GM10266 (cell line): ENCODE measurements at regions not wholly inside any gene's neighbourhood (a gene's known extent, or its start where the extent isn't known, plus 50 kb on each side); places are given as distances from the start of the nearest gene placed in this dataset.
"Not testable (repeated sequence)": the region's sequence is repeated elsewhere in the genome, so short reads cannot be mapped to it uniquely, and the experiment has no call there.

ENCODE experiments used
- DNase-seq: peaks from one replicate; pipeline ENCODE4 v3.0.0; 2012; ENCODE audit errors: extremely low spot score
- TF ChIP-seq, protein P1 (sequence below): IDR thresholded peaks from 2 replicates; pipeline ENCODE4 v1.5.1; 2012; ENCODE audit warnings: mild to moderate bottlenecking, low read depth; ENCODE audit not compliant: control insufficient read depth, insufficient read depth; ENCODE audit errors: missing control alignments

DNA sequence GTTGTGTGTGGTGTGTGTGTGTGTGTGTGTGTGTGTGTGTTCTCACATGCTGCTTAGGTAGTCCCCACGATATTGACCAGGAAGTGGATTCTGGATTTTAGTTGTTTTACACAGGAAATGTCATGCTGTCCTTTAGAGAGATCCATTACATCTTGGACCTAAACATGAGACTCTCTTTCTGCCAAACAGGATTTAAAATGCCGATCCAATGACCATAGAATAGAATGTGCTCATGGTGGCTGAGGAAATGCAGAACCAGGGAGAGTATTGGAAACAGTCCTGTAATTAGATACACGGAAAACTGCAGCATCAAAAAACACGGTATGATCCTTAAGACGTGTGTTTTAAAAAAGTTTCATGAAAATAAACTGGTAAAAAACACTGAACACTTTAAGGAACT lies 347.8 kb upstream of the FRG1 start:
- DNase-seq: no peak
- TF ChIP-seq, protein P1, sequence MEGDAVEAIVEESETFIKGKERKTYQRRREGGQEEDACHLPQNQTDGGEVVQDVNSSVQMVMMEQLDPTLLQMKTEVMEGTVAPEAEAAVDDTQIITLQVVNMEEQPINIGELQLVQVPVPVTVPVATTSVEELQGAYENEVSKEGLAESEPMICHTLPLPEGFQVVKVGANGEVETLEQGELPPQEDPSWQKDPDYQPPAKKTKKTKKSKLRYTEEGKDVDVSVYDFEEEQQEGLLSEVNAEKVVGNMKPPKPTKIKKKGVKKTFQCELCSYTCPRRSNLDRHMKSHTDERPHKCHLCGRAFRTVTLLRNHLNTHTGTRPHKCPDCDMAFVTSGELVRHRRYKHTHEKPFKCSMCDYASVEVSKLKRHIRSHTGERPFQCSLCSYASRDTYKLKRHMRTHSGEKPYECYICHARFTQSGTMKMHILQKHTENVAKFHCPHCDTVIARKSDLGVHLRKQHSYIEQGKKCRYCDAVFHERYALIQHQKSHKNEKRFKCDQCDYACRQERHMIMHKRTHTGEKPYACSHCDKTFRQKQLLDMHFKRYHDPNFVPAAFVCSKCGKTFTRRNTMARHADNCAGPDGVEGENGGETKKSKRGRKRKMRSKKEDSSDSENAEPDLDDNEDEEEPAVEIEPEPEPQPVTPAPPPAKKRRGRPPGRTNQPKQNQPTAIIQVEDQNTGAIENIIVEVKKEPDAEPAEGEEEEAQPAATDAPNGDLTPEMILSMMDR: no peak

DNA sequence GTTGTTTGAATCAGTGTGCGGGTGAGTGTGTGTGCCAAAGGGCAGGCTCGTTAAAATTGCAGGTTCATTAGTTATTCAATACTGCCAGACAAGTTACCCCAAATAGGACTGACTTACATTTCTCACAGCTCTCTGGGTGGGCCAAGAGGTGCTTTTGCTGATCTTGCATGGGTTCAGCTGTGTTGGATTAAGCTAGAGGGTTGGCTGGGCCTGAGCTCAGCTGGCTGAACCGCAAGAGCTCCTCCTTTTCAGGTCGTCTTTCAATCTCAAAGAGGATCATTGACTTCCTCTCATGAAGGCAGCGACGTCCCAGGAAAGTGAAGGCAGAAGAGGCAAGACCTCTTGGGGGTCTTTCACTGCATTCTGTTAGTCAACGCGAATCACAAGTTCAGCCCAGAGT lies 343.3 kb upstream of the FRG1 start:
- DNase-seq: no peak

DNA sequence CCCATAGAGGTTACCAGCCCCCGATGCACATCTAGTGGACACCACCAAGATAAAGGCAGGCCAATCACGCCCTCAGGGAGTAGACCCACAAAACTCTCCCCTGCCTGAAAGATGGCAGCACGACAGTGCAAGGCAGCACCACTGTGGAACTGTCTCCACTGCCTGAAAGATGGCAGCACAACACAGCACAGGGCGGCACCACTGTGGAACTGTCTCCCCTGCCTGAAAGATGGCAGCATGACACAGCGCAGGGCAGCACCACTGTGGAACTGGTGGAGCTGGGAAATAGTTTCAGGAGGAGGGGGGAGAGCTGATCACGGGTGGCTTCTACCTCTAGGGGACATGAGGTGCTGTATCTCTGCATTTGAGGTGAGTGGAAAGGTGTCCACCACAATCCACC lies 340.4 kb upstream of the FRG1 start:
- TF ChIP-seq, protein P1: no peak
- no peak for DNase-seq

More for the DNA sequence above, 343.3 kb upstream of the FRG1 start:
- TF ChIP-seq, protein P1: no peak

DNA sequence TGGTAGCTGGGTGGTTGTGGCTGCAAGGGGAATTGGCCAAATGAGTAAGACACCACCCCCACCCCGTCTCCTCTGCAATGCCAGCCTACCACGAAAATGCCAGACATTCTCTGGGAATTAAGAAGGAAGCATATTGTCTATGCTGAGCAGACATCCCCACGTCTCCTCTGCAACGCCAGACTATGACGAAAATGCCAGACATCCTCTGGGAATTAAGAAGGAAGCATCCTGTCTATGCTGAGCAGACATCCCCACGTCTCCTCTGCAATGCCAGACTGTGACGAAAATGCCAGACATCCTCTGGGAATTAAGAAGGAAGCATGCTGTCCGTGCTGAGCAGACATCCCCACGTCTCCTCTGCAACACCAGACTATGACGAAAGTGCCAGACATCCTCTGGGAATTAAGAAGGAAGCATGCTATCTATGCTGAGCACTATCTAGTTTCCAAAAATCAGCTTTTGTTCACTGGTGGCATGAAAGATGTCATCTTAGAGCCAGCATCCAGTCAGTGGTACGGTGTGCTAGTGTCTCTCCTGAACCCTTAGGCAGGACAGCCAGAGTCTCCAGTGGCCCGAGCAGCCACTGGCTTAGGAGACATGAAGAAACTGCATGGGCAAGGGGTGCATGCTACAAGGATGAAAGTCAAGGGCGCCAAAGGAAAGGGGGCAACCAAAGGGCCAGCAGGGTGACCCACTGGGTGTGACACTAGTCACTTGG lies 339.8 kb upstream of the FRG1 start:
- TF ChIP-seq, protein P1: no peak
- no peak for DNase-seq

DNA sequence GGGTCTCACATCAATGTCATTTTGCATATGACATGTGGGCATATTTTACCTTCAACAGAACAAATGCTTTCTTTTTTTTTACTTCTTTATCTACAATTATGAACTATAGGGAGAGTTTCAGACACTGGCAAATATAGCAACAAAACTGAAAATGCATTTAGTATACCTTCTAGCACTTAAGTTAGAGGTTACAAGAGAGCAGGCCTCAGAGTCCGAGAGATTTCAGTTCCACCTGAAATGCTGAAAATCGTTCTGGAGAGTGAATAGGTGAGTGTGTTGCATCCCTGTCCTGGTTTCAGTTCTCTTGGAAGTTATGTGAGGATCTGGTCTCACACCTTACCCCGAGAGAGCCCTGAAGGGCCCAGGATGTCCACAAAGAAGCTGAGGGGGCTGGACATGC lies 337.8 kb upstream of the FRG1 start:
- DNase-seq: not testable (repeated sequence)

DNA sequence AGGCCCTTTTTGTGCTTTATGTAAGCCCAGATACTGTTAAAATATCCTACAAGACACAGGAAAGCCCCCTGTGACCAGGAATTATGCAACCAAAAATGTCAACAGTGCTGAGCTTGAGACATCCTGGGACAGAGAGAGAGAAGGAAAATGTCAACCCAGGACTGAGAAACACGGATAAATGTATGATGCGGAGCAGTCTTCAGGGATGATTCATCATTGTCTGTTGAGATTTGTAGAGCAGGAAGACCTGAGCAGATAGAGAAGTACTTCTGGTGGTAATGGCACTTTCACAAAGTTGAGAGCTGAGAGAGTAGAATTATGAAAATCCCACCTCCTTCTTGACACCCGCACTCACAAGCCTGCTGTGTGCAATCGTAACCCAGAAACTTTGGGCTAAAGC lies 330.1 kb upstream of the FRG1 start:
- not testable (repeated sequence) for DNase-seq

DNA sequence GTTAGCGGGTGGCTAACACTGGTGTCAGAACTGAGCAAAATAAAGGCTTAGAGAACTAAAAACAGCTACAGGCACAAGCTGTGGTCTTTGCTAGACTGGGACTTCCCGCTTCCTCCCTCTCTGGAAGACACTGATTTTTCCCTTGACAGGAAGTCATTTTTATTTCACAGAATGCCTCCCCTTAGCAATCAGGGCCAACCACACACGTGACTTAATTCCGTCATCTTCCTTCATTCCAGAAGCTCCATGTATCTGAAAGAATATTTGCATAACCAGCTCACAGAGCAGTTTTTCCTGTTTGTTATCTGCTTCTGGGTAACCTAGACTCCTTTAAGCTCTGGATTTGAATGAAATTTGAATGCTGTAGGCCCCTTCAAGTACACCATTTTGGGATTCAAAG lies 327.5 kb upstream of the FRG1 start:
- no peak for DNase-seq
- TF ChIP-seq, protein P1: no peak

DNA sequence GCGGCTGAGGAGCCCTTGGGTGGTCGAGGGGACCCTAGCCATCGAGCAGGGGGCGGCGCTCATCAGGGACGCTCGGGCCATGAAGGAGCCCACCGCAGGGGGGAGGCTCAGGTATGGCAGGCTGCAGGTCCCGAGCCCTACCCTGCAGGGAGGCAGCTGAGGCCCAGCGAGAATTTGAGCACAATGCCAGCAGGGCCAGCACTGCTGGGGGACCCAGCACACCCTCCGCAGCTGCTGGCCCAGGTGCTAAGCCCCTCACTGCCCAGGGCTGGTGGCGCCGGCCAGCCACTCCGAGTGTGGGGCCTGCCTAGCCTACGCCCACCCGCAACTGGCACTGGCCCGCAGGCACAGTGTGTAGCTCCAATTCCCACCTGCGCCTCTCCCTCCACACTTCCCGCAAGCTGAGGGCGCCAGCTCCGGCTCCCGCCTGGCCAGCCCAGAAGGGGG lies 325.4 kb upstream of the FRG1 start:
- DNase-seq: no peak
- TF ChIP-seq, protein P1: no peak

DNA sequence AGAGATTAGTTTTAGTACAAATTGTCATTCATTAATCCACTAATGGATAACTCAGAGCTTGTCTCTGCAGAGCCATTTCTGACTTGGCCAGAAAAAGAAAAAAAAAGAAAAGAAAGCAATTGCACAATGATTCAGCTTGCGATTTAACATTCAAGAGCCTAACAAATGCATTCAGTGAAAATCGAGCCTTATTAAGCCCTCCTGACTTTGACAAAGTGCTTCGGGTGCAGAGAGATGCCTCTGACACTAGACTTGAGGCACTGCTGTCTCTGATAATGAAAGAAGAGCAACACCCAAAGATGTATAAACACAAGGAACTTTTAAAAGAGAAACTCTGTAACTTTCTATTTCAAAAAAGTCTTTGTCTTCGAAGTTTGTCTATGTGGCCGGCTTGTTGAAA lies 322.9 kb upstream of the FRG1 start:
- DNase-seq: not testable (repeated sequence)

DNA sequence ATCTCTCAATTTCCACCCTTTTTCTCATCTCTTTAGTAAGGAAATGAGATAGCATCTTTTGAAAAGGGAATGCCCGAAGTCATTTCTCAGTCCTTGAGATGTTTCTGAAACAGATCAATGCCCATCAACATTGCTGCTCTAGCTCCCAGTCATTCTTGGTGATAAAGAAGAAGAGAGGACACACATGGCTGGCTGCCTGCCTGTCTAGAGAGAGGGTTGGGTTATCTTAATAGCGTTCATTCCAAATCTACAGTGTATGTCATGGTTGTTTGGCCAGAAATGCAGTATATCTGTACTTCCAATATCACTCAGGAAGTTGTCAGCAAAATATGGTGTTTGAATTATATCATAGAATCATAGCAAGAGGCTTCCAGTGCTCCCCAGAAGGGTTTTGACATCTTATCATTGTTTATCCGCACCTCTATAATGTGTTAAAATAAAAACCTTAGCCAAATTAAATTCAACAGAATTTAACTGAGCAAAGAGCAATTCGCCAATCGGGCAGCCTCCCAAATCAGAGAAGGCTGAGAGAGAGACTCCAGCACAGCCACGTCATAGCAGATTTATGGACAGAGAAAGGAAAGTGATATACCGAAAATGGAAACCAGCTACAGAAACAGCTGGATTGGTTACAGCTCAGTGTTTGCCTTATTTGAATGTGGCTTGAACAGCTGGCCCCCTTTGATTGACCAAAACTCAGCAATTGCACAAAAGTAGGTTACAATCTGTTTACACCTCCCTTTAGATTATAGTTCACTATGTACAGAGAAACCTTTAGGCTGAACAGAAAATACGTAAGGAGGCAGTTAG lies 321.0 kb upstream of the FRG1 start:
- DNase-seq: not testable (repeated sequence)

DNA sequence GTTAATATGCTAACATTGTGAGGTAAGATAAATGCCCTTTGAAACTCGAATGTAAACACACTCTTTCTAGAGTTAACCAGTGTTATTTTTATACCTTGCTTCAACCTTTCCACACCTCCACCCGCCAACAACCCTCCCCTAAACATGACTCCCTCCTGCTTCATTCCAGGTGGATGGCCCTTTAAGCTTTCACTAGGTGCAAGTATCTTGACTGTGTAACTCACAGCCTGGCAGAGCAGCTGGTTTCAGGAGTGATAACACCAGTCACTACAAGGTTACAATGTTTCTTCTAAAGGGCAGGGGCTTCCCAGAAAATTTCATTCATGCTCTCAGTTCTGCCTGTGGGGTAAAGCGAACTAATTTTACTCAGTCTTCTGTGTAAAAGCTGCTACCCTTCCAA lies 318.1 kb upstream of the FRG1 start:
- not testable (repeated sequence) for DNase-seq

DNA sequence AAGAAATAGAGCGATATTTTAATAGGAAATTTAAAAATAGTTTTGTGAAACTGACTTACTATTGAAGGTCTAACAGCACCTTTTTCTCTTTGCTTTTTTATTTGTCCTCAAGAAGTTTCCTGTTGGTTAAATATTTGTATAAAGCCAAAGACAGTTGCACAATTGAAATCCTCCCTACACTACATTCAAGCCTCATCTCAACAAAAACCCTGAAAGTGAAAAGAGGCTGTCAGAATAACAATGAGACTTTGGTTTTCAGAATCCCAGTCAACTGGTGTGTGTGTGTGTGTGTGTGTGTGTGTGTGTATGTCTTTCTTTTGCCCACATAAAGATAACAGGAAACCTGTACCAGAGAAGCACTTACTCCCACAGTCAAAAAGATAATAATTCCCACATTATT lies 313.6 kb upstream of the FRG1 start:
- DNase-seq: not testable (repeated sequence)
